ENCODE measurements at regions not wholly inside any gene's neighbourhood (a gene's known extent, or its start where the extent isn't known, plus 50 kb on each side); places are given as distances from the start of the nearest gene placed in this dataset.

DNA sequence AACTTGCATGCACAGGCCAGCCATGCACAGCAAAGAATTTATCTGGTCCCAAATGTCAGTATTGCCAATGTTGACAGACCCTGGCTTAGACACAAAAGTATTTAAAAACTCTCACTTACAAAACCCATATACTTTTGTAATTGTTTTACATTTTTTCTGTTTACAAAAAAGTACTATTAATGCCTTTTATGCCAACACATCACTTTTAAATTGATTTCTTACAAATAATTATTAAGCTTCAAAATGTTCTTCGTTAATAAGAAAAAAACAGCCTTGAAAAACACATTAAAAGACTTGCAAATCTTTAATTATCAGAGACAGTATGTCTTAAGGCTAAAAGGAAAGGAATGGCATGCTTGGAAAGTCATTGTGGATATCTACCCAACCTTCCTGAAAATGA is 181.3 kb upstream of the TWIST2 start:
- Histone ChIP-seq H3K4me3 (no peak overlapping the region), H3K27ac (peak overlapping the region in 1 of 2 donors; percentile 56), H3K36me3 (no peaks in the 10 kb centered on the region), H3K4me1 (no peaks in the 10 kb centered on the region), H3K27me3 (no peaks in the 10 kb centered on the region), H3K9me3 (no peaks in the 10 kb centered on the region)
- no peak for DNase-seq
- intact Hi-C loops (cut with DNase I; ENCODE audit: low total_unique reads), result no loop called here
- TF ChIP-seq, protein P1, sequence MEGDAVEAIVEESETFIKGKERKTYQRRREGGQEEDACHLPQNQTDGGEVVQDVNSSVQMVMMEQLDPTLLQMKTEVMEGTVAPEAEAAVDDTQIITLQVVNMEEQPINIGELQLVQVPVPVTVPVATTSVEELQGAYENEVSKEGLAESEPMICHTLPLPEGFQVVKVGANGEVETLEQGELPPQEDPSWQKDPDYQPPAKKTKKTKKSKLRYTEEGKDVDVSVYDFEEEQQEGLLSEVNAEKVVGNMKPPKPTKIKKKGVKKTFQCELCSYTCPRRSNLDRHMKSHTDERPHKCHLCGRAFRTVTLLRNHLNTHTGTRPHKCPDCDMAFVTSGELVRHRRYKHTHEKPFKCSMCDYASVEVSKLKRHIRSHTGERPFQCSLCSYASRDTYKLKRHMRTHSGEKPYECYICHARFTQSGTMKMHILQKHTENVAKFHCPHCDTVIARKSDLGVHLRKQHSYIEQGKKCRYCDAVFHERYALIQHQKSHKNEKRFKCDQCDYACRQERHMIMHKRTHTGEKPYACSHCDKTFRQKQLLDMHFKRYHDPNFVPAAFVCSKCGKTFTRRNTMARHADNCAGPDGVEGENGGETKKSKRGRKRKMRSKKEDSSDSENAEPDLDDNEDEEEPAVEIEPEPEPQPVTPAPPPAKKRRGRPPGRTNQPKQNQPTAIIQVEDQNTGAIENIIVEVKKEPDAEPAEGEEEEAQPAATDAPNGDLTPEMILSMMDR (IDR thresholded peaks at IDR 0.05), result no peak
- TF ChIP-seq POLR2A (IDR thresholded peaks at IDR 0.05), result no peak

DNA sequence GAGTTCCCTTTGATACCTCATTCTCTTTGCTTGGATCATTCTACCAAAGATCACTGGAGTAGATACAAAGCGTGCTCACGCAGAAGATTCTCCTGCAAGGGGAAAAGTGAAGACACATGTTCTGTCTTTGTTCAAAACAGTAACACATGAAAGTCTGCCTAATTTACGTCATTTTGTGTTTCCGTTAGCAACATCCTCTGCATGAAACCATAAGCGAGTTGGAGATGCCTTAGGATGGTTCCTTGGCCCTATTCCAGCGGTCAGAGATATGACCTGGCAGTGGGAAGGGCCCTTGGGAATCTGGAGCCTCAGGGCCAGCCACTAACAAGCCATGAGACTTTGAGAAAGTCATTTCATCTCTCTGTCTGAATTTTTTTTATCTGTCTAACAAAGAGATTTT is 180.9 kb upstream of the TWIST2 start:
- Histone ChIP-seq H3K4me3 (no peak overlapping the region), H3K9me3 (no peaks in the 10 kb centered on the region), H3K36me3 (no peaks in the 10 kb centered on the region), H3K4me1 (no peaks in the 10 kb centered on the region), H3K27me3 (no peaks in the 10 kb centered on the region), H3K27ac (peak overlapping the region in 1 of 2 donors; percentile 56)
- DNase-seq, result no peak
- intact Hi-C loops (cut with DNase I; ENCODE audit: low total_unique reads), result no loop called here
- TF ChIP-seq, protein P1 (IDR thresholded peaks at IDR 0.05), result no peak
- TF ChIP-seq POLR2A (IDR thresholded peaks at IDR 0.05), result no peak

DNA sequence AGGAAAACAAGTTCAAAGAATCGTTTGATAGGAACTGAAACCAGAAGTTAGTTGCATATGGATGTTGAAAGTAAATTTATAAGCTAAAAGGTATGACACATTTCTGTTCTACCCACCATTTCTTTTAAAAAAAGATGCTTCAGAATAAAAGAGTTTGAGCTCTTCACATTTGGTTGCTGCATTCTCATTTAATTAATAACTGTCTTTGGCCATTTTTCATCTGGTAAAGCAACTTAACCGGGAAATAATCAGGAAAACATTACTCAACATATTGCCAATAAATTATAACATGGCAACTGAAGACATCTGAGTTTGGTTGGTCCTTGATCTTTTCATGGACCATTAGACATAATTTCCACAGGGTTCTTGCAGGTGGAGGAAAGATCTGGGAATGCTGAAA is 180.2 kb upstream of the TWIST2 start:
- H3K4me3 ChIP-seq, result no peak overlapping the region
- H3K4me1 ChIP-seq, result no peaks in the 10 kb centered on the region
- intact Hi-C loops (cut with DNase I; ENCODE audit: low total_unique reads), result no loop called here
- no peaks in the 10 kb centered on the region for H3K27me3 ChIP-seq
- no peak for DNase-seq
- H3K36me3 ChIP-seq, result no peaks in the 10 kb centered on the region
- H3K27ac ChIP-seq, result peak overlapping the region in 1 of 2 donors; percentile 56
- H3K9me3 ChIP-seq, result no peaks in the 10 kb centered on the region
- TF ChIP-seq, protein P1 (IDR thresholded peaks at IDR 0.05), result no peak
- TF ChIP-seq POLR2A (IDR thresholded peaks at IDR 0.05), result no peak

- no peak overlapping the region for H3K4me3 ChIP-seq
- H3K4me1 ChIP-seq, result no peaks in the 10 kb centered on the region
- H3K9me3 ChIP-seq, result no peaks in the 10 kb centered on the region
- no peaks in the 10 kb centered on the region for H3K27me3 ChIP-seq
- no peak for DNase-seq
- H3K36me3 ChIP-seq, result no peaks in the 10 kb centered on the region
- H3K27ac ChIP-seq, result no peak overlapping the region
- intact Hi-C loops (cut with DNase I; ENCODE audit: low total_unique reads), result no loop called here
- TF ChIP-seq, protein P1 (IDR thresholded peaks at IDR 0.05), result no peak
- no peak for TF ChIP-seq POLR2A (IDR thresholded peaks at IDR 0.05)
Measured at GRCh38 chr2:238668426-238668825, 179.5 kb upstream of the TWIST2 start.

- Histone ChIP-seq H3K27ac (no peak overlapping the region), H3K36me3 (no peaks in the 10 kb centered on the region), H3K27me3 (no peaks in the 10 kb centered on the region), H3K9me3 (no peaks in the 10 kb centered on the region), H3K4me1 (no peaks in the 10 kb centered on the region), H3K4me3 (no peak overlapping the region)
- DNase-seq, result no peak
- intact Hi-C loops (cut with DNase I; ENCODE audit: low total_unique reads), result no loop called here
- TF ChIP-seq, protein P1 (IDR thresholded peaks at IDR 0.05), result no peak
- TF ChIP-seq POLR2A (IDR thresholded peaks at IDR 0.05), result no peak
Measured at GRCh38 chr2:238669046-238669445, 178.8 kb upstream of the TWIST2 start.

All from uterus (tissue), 3 donors.